H1 (cell line): ENCODE measurements at regions not wholly inside any gene's neighbourhood (a gene's known extent, or its start where the extent isn't known, plus 50 kb on each side); places are given as distances from the start of the nearest gene placed in this dataset.

Source experiments
- ASH2L ChIP-seq: fragments of 200-600, 300-600 bp; sonication (generic); IDR thresholded peaks from one replicate; pipeline ENCODE4 v1.7.1; 2017; ENCODE audit warnings: low read length
- CREB1 ChIP-seq: IDR thresholded peaks from 2 replicates; pipeline ENCODE4 v1.6.1; 2012; ENCODE audit warnings: inconsistent platforms
- E2F6 ChIP-seq: IDR thresholded peaks from 2 replicates; pipeline ENCODE4 v1.6.1; 2012; ENCODE audit warnings: inconsistent platforms
- JUND ChIP-seq: IDR thresholded peaks from 2 replicates; pipeline ENCODE4 v1.6.1; 2011; ENCODE audit warnings: mild to moderate bottlenecking, improper control_type of control experiment, low read length
- PHF8 ChIP-seq: fragments of 200-600 bp; sonication (generic); conservative IDR thresholded peaks from 2 replicates; pipeline ENCODE4 v1.7.1; 2012; ENCODE audit warnings: low read depth, mild to moderate bottlenecking, inconsistent platforms, low read length, moderate library complexity
- POLR2AphosphoS5 ChIP-seq: IDR thresholded peaks from 2 replicates; pipeline ENCODE4 v1.6.1; 2011; ENCODE audit warnings: low read depth, low read length
- TAF7 ChIP-seq: optimal IDR thresholded peaks from 2 replicates; pipeline ENCODE3; 2011; ENCODE audit warnings: low read depth, mild to moderate bottlenecking, inconsistent platforms, low read length, moderate library complexity, borderline replicate concordance
- TEAD4 ChIP-seq: IDR thresholded peaks from 2 replicates; pipeline ENCODE4 v1.6.1; 2012; ENCODE audit warnings: low read depth, low read length, inconsistent platforms, mixed read lengths

- TF ChIP-seq TEAD4 (peak; percentile 33; the same call in 1 of the 2 replicates), JUND (peak; percentile 76), E2F6 (peak; percentile 78), ASH2L (peak; percentile 84), PHF8 (peak; percentile 72), POLR2AphosphoS5 (0 out of 2 replicates have a peak, but pooled peaks have one; percentile 24), TAF7 (peak; percentile 53), CREB1 (0 out of 2 replicates have a peak, but pooled peaks have one; percentile 32)
These were observed 108.7 kb upstream of the CCND2 start (continued) for GRCh38 chr12:4164559-4165558.
